ENCODE measurements at regions not wholly inside any gene's neighbourhood (a gene's known extent, or its start where the extent isn't known, plus 50 kb on each side); places are given as distances from the start of the nearest gene placed in this dataset.

DNA sequence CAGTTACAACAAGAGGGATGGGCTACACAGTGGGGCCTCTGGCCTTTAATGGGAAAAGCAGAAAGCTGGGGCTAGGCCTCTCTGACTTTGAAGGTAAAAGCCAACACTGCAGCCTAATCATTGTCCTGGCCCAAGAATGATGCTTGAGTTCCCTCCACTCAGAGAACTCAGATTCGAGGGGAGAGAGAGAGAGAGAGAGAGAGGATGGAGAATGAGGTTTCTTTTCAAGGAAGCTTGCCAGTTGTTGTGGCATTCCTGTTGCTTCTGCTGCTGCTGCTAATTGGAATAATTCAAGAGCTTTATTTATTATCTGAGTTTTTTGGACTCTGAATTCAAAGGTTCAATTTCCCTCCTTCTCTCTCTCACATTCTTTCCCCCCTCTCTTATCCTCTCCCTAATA is 144.6 kb upstream of the IRX6 start:
- POLR2A ChIA-PET, result no interaction called here

DNA sequence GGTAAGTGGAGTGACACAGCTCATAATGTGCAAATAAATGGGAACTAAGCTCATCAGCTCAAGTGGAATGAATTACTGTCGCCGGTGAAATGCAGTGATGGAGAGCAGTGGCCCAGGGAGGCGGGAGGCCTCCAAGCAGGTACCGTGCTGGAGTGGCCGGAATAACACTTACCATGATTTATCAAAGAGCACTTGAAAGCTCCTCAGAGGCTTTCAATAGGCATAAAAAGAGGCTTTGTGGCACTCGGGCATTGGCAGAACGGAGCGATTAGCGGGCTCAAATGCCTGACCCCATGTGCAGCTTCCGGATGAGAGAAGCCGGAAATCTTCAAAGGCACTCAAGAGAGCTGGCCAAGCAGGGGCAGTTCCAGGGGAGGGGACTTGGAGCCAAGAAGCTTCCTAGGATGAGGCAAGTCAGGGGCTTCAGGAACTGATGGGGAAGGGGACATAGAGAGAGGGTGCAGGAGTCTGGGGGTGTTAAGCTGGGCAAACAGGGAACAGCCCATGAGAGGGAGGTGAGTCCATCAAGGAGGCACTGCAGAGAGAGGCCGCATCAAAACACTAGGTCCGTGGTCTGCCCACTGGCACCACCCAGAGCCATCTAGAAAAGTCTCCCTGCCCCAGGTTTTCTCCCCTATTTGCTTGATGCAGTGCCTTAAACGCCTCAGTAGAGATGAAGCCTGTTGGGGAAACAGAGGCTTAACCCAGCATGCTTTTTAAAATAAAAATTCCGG is 144.0 kb upstream of the IRX6 start:
- POLR2A ChIA-PET, result no interaction called here
- DNase-seq (no peak), ATAC-seq (ENCODE audit: low read depth) (no peak)
- no peak for TF ChIP-seq CTCF (IDR thresholded peaks at IDR 0.05)
- Mint-ChIP-seq H3K4me1 (no peaks in the 10 kb centered on the region), H3K4me3 (no peak overlapping the region), H3K27ac (no peak overlapping the region), H3K36me3 (ENCODE audit: low read depth) (no peaks in the 10 kb centered on the region), H3K9me3 (no peaks in the 10 kb centered on the region), H3K27me3 (peaks cover 6% of the 10 kb centered on the region)
- intact Hi-C loops (cut with micrococcal nuclease), result no loop called here
- CTCF ChIA-PET, result no interaction called here

More for the DNA sequence above, 144.6 kb upstream of the IRX6 start:
- intact Hi-C loops (cut with micrococcal nuclease), result no loop called here
- Mint-ChIP-seq H3K4me1 (no peaks in the 10 kb centered on the region), H3K4me3 (no peak overlapping the region), H3K27ac (no peak overlapping the region), H3K9me3 (no peaks in the 10 kb centered on the region), H3K27me3 (peaks cover 6% of the 10 kb centered on the region), H3K36me3 (ENCODE audit: low read depth) (no peaks in the 10 kb centered on the region)
- CTCF ChIA-PET, result no interaction called here
- no peak for TF ChIP-seq CTCF (IDR thresholded peaks at IDR 0.05)
- DNase-seq (no peak), ATAC-seq (ENCODE audit: low read depth) (no peak)

GRCh38 chr16:55184052-55184451 is 140.0 kb upstream of the IRX6 start:
- H3K27me3 Mint-ChIP-seq, result peaks cover 11% of the 10 kb centered on the region
- no peak overlapping the region for H3K27ac Mint-ChIP-seq
- ChIA-PET CTCF (no interaction called here), POLR2A (no interaction called here)
- no peak for DNase-seq
- TF ChIP-seq CTCF (IDR thresholded peaks at IDR 0.05), result no peak
- H3K4me3 Mint-ChIP-seq, result no peak overlapping the region
- no peak for ATAC-seq (ENCODE audit: low read depth)
- intact Hi-C loops (cut with micrococcal nuclease), result no loop called here
- no peaks in the 10 kb centered on the region for H3K9me3 Mint-ChIP-seq
- no peaks in the 10 kb centered on the region for H3K36me3 Mint-ChIP-seq (ENCODE audit: low read depth)
- no peaks in the 10 kb centered on the region for H3K4me1 Mint-ChIP-seq

DNA sequence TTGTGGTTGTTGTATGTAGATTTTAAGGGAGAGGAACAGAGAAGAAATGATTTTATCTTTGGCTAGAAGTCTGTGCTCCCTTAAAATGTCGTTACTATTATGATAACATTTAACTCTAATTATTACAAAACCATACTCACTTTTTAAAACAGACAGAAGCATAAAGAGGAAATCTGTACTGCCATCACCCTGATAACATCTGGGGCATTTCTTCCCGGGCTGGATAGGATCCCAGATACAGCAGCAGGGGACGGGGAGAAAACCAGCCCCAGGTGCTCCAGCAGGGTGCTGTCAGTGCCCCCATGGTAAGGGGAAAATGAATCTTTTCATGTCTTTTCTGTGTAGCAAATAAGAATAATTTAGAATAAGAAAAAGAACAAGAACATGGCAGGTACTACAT is 139.4 kb upstream of the IRX6 start:
- CTCF ChIA-PET, result no interaction called here
- TF ChIP-seq CTCF (IDR thresholded peaks at IDR 0.05), result no peak
- Mint-ChIP-seq H3K27me3 (peaks cover 14% of the 10 kb centered on the region), H3K9me3 (no peaks in the 10 kb centered on the region), H3K27ac (no peak overlapping the region), H3K36me3 (ENCODE audit: low read depth) (no peaks in the 10 kb centered on the region), H3K4me3 (no peak overlapping the region), H3K4me1 (no peaks in the 10 kb centered on the region)
- ATAC-seq (ENCODE audit: low read depth) (no peak), DNase-seq (no peak)
- intact Hi-C loops (cut with micrococcal nuclease), result no loop called here
- POLR2A ChIA-PET, result no interaction called here

DNA sequence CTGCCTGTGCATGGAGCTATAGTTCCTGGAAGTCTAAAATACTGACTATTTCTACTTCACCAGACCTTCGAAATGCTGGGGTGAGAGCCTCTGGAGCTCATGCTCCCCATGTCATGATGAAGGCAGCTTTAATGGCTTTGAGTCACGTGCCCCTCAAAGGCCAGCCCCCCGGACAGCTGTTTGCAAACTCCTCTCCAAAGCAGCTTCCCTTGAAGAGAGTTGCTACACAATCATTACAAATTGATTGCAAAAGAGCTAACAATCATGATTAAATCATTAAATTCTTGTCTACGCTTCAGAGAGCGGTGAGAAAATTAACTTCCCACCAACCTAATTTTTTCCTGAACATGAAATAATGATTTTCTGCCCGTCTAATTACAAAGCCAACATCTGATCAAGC is 134.8 kb upstream of the IRX6 start:
- ChIA-PET CTCF (no interaction called here), POLR2A (no interaction called here)
- H3K27ac Mint-ChIP-seq, result no peak overlapping the region
- ATAC-seq (ENCODE audit: low read depth) (no peak), DNase-seq (no peak)
- no peak for TF ChIP-seq CTCF (IDR thresholded peaks at IDR 0.05)
- H3K9me3 Mint-ChIP-seq, result peaks cover 2% of the 10 kb centered on the region
- intact Hi-C loops (cut with micrococcal nuclease), result no loop called here
- no peak overlapping the region for H3K4me3 Mint-ChIP-seq
- H3K4me1 Mint-ChIP-seq, result no peaks in the 10 kb centered on the region
- H3K27me3 Mint-ChIP-seq, result peaks cover 10% of the 10 kb centered on the region
- H3K36me3 Mint-ChIP-seq (ENCODE audit: low read depth), result no peaks in the 10 kb centered on the region
